IPS-18c (cell line): ENCODE measurements at regions not wholly inside any gene's neighbourhood (a gene's known extent, or its start where the extent isn't known, plus 50 kb on each side); places are given as distances from the start of the nearest gene placed in this dataset.

Experiments
- H3K4me3 ChIP-seq: 2 replicates; pipeline ENCODE4 v1.7.0; 2013; ENCODE audit warnings: low read depth, mild to moderate bottlenecking, low read length, moderate library complexity; ENCODE audit not compliant: insufficient read depth
- H3K9me3 ChIP-seq: one replicate; pipeline ENCODE4 v1.6.1; 2013; ENCODE audit warnings: mild to moderate bottlenecking, low read length, moderate library complexity; ENCODE audit not compliant: control insufficient read depth, insufficient read depth

DNA sequence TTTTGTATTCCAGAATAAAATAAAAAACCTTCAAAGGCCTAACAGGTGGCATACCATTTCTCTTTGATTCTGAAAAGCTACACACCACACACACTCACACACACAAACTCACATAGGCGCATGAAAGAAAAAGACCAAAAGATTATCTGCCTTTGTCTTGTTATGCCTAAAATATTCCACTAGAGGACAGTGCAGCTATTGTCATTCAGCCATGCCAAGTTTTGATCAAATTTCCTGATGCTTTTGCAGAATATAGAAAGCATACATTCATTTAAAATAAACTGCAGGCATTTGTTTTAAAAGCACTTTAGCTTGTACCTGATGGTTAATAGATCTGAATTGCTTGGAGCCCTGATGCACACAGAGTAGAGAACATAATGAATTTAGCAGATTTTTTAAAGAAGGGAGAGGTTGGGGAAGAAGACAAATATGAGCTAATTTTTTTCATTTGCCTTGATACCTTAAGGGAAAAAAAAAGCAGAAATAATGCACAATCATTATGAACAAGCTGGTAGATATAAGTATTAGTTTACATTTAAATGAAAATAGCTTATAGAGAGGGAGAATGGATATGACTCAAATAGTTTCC lies 1766.9 kb upstream of the SEL1L start:
- H3K4me3 ChIP-seq = no peak overlapping the region
- no peaks in the 10 kb centered on the region for H3K9me3 ChIP-seq

DNA sequence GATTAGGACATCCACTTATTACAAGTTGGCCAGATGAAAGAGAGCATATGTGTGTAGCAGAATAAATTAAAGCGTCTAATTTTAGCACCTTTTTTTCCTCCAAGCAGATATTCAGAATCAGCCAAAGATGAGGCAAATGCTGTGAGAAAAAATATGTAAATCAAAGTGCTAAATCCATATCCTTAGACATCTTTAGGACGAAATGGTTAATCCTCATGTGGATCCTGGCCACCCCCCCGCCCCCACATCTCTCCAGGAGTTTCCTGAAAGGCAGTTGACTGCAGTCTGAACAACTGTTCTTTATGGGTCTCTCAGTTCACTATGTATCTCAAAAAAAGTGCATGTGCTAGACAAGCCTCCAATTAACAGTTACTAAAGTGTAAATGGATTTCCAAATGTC lies 1768.1 kb upstream of the SEL1L start:
- no peak overlapping the region for H3K4me3 ChIP-seq
- H3K9me3 ChIP-seq = no peaks in the 10 kb centered on the region

DNA sequence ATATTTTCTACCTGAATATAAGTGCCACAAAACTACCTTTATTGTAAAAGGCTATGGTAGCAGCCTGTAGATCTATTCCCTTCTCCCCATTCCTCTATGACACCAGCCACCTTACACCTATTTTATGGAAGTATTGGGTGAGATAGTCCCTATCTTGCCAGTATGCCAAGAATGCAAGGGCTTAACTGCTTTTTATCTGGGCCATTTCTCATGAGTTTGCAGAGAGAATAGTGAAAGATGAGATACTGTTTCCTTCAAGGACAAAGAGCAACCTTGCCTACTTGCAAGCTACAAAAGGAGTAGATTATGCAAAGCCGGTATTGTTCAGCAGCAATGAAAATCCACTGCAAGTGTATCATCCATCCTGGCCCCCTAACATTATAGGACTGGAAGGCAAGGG lies 1775.6 kb upstream of the SEL1L start:
- no peak overlapping the region for H3K4me3 ChIP-seq
- no peaks in the 10 kb centered on the region for H3K9me3 ChIP-seq

DNA sequence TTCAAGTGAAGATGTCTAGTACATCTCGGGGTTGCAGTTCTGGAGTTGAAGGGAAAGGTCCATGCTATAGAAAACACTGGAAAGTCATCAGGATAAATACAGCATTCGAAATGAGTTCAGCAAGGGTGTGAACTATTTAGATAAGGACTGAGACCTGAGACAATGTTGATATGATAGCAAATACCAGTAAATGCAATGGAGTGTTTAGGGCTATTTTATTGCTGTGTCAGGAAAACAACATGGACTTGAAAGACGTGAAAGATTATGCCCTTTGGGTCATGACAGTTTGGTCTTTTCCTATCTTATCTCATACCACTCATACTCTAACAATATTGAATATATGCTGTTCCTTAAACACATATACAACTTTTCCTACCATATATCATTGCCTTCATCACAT lies 1776.2 kb upstream of the SEL1L start:
- no peak overlapping the region for H3K4me3 ChIP-seq
- no peaks in the 10 kb centered on the region for H3K9me3 ChIP-seq

DNA sequence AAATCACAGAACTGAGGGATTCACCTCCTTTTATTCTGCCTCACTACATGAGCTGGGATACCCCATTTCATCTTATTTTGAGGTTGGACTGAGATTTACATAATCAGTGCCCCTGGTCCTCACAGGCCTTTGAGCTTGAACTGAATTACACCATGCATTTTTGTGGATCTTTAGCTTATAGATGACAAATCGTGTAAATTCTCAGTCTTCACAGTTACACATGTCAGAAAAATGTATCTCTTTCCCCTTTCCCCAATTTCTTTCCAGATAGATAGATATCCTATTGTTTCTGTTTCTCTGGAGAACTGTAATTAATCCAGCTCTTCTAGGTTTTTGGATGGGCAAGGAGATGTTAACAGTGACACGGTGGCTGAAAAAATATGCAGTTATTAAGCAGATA lies 1778.9 kb upstream of the SEL1L start:
- Histone ChIP-seq H3K9me3 (no peaks in the 10 kb centered on the region), H3K4me3 (no peak overlapping the region)

DNA sequence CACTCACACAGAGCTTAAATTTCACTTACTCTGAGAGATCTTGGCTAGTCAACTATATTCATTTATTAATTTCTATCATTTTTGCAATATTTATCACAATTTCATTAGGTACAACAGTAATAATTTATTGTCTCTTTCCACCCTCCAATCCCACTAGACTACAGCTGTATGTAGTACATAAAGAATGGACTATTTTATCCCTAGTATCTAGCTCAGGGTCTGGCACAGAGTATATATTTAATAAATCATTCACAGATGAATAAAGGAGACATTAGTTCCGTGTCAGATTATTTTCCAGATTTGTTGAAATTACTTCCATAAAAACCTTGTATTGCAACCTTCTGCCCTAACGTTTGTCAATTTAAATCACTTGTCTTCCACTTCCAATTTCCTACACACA lies 1781.1 kb upstream of the SEL1L start:
- Histone ChIP-seq H3K9me3 (no peaks in the 10 kb centered on the region), H3K4me3 (no peak overlapping the region)

DNA sequence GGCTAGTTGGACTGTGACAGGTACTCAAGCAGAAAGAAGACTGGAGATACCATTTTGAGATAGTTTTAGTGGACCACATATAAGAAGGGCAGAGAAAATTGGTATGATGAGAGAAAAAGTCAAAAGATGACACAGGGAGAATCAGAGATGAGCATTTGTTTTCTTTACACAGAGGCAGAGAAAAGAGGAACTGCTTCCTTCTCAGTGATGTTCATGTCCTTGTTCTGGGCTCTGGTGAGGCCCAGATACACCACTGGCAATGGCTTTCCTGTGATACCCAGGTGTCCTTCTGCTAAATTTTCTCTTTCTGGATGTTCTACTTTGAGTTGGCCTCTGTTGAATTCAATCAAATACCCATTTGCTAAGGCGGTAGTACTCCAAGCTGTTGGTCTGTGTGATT lies 1782.7 kb upstream of the SEL1L start:
- Histone ChIP-seq H3K9me3 (no peaks in the 10 kb centered on the region), H3K4me3 (no peak overlapping the region)

DNA sequence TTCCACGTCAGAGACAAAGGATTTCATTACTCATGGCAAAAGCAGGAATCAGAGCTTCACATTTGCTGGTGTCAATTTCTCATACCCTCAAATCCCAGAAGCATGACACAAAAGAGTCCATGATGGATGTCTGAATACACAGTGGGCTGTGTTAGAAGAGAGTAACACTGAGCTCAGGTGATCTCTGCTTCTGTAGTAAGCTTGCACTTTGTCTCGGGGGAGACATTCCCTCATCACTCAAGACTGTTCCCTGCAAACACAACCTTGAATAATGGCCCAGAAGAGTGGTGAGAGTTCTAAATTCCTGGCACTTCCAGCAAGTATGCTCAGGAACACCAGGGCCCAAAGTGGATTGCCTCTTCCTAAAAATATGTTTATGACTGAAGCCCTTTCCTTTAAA lies 1787.2 kb upstream of the SEL1L start:
- no peak overlapping the region for H3K4me3 ChIP-seq
- no peaks in the 10 kb centered on the region for H3K9me3 ChIP-seq

DNA sequence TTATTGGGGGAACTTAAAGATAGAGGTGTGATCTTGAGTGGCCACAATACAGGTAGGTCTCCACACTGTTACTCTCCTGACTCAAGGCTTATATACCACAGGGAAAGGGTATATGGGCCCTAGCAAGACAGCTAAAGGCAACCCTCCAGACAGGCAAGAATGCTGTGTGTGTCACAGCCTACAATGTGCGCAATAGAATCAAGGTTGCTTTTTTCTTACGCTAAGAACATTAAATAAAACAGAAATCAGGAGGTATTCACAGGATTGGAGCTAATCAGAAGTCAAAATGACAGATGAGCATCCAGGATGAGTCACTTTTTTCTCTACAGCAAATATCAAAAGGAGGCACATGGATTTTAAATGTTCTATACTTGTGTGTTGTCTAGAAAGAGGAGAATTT lies 1797.9 kb upstream of the SEL1L start:
- no peaks in the 10 kb centered on the region for H3K9me3 ChIP-seq

DNA sequence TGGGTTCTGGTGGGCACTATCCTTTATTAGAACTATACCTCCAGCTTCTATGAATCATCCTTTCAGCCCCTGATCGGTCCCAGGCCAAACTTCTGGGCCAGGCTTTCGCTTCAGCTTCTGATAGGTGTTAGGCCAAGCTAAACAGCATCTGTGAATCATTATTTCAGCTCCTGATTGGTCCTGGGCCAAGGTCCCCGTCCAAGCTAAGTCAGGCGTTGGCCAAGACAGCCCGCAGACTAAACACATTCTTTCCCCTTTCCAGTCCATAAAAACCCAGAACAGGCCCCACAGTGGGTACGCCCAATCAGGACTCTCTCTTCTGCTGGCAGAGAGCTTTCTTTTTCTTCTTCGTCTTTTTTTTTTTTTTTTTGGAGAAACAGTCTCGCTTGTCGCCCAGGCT lies 1808.9 kb upstream of the SEL1L start:
- Histone ChIP-seq H3K9me3 (no peaks in the 10 kb centered on the region), H3K4me3 (no peak overlapping the region)

More for the DNA sequence above, 1797.9 kb upstream of the SEL1L start:
- no peak overlapping the region for H3K4me3 ChIP-seq

DNA sequence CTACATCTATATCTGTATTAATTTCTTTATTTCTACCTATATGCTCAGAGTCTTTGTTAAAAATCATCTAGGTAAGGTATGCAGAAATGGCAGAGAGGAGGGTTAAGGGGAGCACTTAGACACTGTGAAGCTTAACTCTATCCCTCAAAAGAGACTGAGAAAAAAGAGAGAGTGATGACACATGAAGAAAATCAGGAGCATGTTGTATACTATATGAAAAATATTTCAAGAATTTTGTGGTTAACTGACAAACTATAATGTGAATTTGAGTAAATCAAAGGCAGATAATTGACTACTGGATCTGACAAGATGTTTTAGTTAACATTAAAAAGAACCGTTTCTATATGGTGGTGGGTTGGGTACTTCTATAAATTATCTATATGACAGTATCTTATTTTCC lies 1814.2 kb upstream of the SEL1L start:
- H3K9me3 ChIP-seq = no peaks in the 10 kb centered on the region
- H3K4me3 ChIP-seq = no peak overlapping the region

DNA sequence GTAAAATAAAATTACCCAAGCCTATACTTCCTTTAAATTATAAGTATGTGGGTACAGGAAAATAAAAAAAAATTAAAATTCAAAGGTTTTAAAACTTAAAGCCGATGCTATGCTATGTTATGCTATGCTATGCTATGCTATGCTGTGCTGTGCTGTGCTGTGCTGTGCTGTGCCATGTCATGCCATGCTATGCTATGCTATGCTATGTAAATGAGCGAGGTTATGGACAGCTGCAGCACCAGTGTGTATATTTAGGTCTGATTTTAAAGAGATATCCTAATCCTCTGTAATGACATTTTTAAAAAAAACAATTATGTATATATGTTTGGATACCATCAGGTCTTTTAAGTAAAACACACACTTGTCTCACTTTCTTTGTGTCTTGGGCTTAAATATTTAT lies 1822.0 kb upstream of the SEL1L start:
- no peak overlapping the region for H3K4me3 ChIP-seq
- H3K9me3 ChIP-seq = no peaks in the 10 kb centered on the region

DNA sequence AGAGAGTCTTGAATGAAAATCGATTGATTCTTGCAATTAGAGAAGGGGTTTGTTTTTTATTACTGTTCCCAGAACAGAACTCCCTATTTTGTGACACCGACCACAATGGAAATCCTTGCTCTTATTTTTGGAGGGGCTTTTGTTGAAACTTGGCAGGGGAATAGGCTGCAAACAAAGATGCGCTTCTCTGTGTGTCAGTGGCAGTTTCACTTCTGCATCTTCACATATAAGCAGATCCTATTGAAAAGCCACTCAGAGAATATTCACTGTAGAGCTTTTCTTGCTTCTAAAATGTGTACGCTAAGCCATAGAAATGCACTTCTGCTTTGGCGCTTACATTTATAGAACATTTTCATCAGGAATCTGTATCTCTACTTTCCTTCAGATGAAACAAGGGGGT lies 1822.4 kb upstream of the SEL1L start:
- Histone ChIP-seq H3K4me3 (no peak overlapping the region), H3K9me3 (no peaks in the 10 kb centered on the region)

DNA sequence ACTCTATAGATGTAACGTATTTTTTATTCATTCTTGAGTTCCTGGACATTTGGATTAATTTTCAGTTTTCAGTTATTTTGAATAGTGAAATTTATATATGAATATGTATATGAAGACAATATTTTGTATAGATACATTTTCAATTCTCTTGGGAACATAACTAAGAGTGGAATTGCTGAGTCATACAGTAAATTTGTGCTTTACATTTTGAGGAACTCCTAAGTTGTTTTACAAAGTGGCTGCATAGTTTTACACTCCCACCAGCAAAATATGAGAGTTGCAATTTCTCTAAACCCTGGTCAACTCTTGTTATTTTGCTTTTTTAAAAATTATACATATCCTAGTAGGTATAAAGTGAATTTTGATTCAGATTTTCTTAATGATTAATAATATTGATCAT lies 1838.6 kb upstream of the SEL1L start:
- Histone ChIP-seq H3K4me3 (no peak overlapping the region), H3K9me3 (no peaks in the 10 kb centered on the region)

DNA sequence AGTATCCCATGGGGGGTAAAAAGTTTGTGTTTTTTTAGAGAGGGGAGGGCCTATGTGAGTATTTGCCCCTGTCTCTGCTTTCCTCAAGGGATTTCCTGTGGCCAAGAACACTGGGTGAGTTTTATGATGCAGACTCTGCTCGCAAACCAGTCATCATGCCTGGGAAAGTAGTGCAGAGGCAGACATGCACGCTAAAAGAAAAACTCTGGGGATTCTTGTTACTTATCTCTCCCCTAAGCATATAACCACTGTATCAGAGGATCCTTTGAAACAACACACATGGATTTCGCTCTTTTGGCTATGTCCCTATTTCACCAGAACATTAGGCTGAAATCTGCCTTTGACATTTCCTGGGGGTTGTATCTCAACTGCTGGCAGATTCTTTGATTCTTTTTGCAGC lies 1845.8 kb upstream of the SEL1L start:
- no peak overlapping the region for H3K4me3 ChIP-seq
- no peaks in the 10 kb centered on the region for H3K9me3 ChIP-seq

DNA sequence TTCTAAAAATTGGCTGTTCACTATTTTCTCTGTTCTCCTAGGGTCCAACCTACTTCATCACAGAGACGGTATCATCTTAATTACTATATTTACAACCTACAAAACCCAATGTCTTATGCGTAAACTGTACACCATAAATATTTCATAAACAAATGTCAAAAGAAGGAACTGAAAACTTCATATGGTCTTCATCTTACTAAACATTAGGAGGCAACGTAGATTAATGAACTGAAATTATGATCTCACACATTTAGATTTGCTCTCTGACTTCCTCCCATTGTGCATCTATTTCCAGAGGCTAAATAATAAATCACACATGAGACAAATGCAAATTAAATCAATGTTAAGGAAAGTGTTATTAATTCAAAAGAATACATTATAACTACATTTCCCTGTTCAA lies 1850.6 kb upstream of the SEL1L start:
- H3K9me3 ChIP-seq = no peaks in the 10 kb centered on the region
- no peak overlapping the region for H3K4me3 ChIP-seq

DNA sequence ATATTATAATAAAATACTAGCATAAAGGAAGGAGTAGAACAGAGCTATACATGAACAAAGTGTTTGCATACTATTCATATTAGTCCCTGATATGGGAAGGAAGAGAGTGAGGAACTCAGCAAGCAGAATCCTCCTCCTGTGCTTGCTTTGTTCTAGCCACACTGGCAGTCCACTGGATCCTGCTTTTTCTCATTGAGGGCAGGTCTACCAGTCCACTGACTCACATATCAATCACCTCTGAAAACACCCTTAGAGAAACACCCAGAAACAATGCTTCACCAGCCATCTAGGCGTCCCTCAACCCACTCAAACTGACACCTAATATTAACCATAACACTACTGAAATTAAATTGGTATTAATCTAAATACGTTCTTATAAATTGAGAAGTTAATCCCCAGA lies 1861.7 kb upstream of the SEL1L start:
- H3K4me3 ChIP-seq = no peak overlapping the region
- no peaks in the 10 kb centered on the region for H3K9me3 ChIP-seq

DNA sequence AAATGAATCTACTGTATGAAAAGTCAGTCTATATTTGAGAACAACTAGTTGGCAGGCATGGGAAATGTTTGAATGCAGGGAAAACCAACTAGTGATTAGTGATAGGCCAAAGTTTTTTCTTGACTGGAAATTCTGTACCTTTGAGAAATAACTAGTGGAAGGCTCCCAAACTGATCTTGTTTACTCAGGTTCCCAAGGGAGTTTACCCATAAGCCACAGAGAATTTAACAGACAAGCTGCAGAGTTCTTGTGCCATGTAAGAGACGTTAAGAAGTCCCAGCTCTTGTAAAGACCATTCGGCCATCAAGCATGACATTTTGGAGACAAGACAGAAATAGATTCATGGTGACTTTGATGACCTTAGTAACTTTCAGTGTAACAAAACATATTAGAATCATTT lies 1882.8 kb upstream of the SEL1L start:
- no peaks in the 10 kb centered on the region for H3K9me3 ChIP-seq
- H3K4me3 ChIP-seq = no peak overlapping the region

DNA sequence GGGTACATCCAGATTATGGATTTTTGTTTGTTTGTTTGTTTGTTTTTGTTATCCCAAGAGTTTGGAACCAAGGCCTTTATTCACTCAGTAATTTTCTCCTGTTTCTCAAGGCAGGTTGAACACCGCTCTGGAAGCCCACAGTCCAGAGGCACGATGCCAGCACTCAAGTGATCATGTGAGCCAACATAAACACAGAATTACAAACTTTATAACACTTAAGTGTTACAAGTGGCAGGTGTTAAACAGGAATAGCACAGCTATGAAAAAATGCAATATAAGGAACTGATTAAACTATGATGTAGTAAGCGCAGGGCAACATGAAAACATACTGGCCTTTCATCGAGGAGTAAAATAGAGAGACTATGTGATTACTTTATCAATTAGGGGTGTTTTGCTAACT lies 1885.8 kb upstream of the SEL1L start:
- Histone ChIP-seq H3K9me3 (no peaks in the 10 kb centered on the region), H3K4me3 (no peak overlapping the region)

DNA sequence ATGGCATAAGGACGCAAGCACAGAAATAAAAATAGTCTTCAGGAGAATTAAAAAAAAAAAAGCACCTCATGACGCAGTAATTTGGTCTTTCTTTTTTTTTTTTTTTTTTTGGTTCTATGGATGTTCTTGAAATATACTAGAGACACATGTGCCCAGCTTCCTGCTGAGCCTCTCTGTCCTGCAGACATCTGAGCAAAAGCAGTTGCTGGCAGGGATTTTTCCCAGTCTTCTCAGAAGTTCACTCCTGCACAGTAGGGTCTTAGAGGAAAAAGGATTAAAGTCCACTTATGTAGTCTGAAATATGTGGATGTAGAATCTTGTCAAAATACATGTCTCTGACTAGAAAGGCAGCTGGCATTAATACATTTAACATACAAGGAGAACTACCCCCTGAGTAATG lies 1888.1 kb upstream of the SEL1L start:
- H3K4me3 ChIP-seq = no peak overlapping the region
- no peaks in the 10 kb centered on the region for H3K9me3 ChIP-seq
